H9 (cell line): ENCODE measurements at regions not wholly inside any gene's neighbourhood (a gene's known extent, or its start where the extent isn't known, plus 50 kb on each side); places are given as distances from the start of the nearest gene placed in this dataset.

Experiments
- DNase-seq: peaks from one replicate; pipeline ENCODE4 v3.0.0-alpha.2; 2017
- H2AFZ ChIP-seq: one replicate; pipeline ENCODE4 v1.6.1; 2013; ENCODE audit warnings: mild to moderate bottlenecking, low read length, control low read depth, moderate library complexity
- H2AK5ac ChIP-seq: 2 replicates; pipeline ENCODE4 v1.6.1; 2013; ENCODE audit warnings: low read length, control low read depth, mixed read lengths; ENCODE audit not compliant: insufficient read length
- H2BK120ac ChIP-seq: one replicate; pipeline ENCODE4 v1.6.1; 2013; ENCODE audit warnings: low read depth, mild to moderate bottlenecking, low read length, control low read depth, inconsistent platforms; ENCODE audit not compliant: poor library complexity, severe bottlenecking
- H2BK12ac ChIP-seq: 2 replicates; pipeline ENCODE4 v1.6.1; 2013; ENCODE audit warnings: low read length, control low read depth, mixed read lengths, low read depth; ENCODE audit not compliant: insufficient read length
- H2BK15ac ChIP-seq: 2 replicates; pipeline ENCODE4 v1.6.1; 2013; ENCODE audit warnings: low read depth, low read length, control low read depth
- H2BK20ac ChIP-seq: one replicate; pipeline ENCODE4 v1.6.1; 2013; ENCODE audit warnings: low read depth, mild to moderate bottlenecking, low read length, control low read depth, inconsistent platforms; ENCODE audit not compliant: poor library complexity, severe bottlenecking
- H2BK5ac ChIP-seq: 2 replicates; pipeline ENCODE4 v1.6.1; 2013; ENCODE audit warnings: low read length, control low read depth, mixed read lengths; ENCODE audit not compliant: insufficient read length
- H3K14ac ChIP-seq: 2 replicates; pipeline ENCODE4 v1.6.1; 2013; ENCODE audit warnings: low read length, control low read depth; ENCODE audit not compliant: insufficient read depth
- H3K18ac ChIP-seq: 2 replicates; pipeline ENCODE4 v1.6.1; 2013; ENCODE audit warnings: low read depth, mild to moderate bottlenecking, mixed read lengths, low read length, control low read depth; ENCODE audit not compliant: insufficient read length
- H3K23ac ChIP-seq: 2 replicates; pipeline ENCODE4 v1.6.1; 2013; ENCODE audit warnings: low read length, control low read depth, mixed read lengths, low read depth; ENCODE audit not compliant: insufficient read length
- H3K23me2 ChIP-seq: 2 replicates; pipeline ENCODE4 v1.6.1; 2013; ENCODE audit warnings: low read depth, mild to moderate bottlenecking, mixed read lengths, low read length, control low read depth; ENCODE audit not compliant: insufficient read length, poor library complexity, severe bottlenecking
- H3K27ac ChIP-seq: 2 replicates; pipeline ENCODE4 v1.5.1; 2013; ENCODE audit warnings: low read length, control low read depth, mixed read lengths, low read depth; ENCODE audit not compliant: insufficient read length
- H3K27me3 ChIP-seq: 2 replicates; pipeline ENCODE4 v1.6.1; 2013; ENCODE audit warnings: low read length, control low read depth, inconsistent platforms; ENCODE audit not compliant: insufficient read depth
- H3K4ac ChIP-seq: 2 replicates; pipeline ENCODE4 v1.6.1; 2013; ENCODE audit warnings: low read depth, mild to moderate bottlenecking, control low read depth, inconsistent platforms, low read length, moderate library complexity
- H3K4me1 ChIP-seq: 2 replicates; pipeline ENCODE4 v1.6.1; 2013; ENCODE audit warnings: low read length, control low read depth, inconsistent platforms; ENCODE audit not compliant: insufficient read depth
- H3K4me2 ChIP-seq: 2 replicates; pipeline ENCODE4 v1.6.1; 2013; ENCODE audit warnings: low read length, control low read depth, mixed read lengths; ENCODE audit not compliant: insufficient read length, insufficient read depth
- H3K56ac ChIP-seq: 2 replicates; pipeline ENCODE4 v1.6.1; 2013; ENCODE audit warnings: low read depth, mild to moderate bottlenecking, mixed read lengths, low read length, control low read depth; ENCODE audit not compliant: insufficient read length
- H3K79me1 ChIP-seq: 2 replicates; pipeline ENCODE4 v1.6.1; 2013; ENCODE audit warnings: low read depth, mild to moderate bottlenecking, moderate library complexity, low read length, control low read depth, inconsistent platforms; ENCODE audit not compliant: insufficient read depth, poor library complexity, severe bottlenecking
- H3K79me2 ChIP-seq: 2 replicates; pipeline ENCODE4 v1.6.1; 2013; ENCODE audit warnings: low read length, control low read depth, inconsistent platforms; ENCODE audit not compliant: insufficient read depth
- H3K9ac ChIP-seq: 2 replicates; pipeline ENCODE4 v1.6.1; 2013; ENCODE audit warnings: low read length, control low read depth, mixed read lengths; ENCODE audit not compliant: insufficient read length; ENCODE audit errors: extremely low read depth
- H3K9me3 ChIP-seq: one replicate; pipeline ENCODE4 v1.6.1; 2013; ENCODE audit warnings: low read depth, low read length, inconsistent platforms; ENCODE audit not compliant: control insufficient read depth
- H3T11ph ChIP-seq: one replicate; pipeline ENCODE4 v1.6.1; 2013; ENCODE audit warnings: mild to moderate bottlenecking, low read length, control low read depth, inconsistent platforms
- H4K20me1 ChIP-seq: one replicate; pipeline ENCODE4 v1.6.1; 2013; ENCODE audit not compliant: control insufficient read depth, insufficient read length, insufficient read depth
- H4K5ac ChIP-seq: 2 replicates; pipeline ENCODE4 v1.6.1; 2013; ENCODE audit warnings: low read depth, mild to moderate bottlenecking, mixed read lengths, low read length, control low read depth; ENCODE audit not compliant: insufficient read length
- H4K8ac ChIP-seq: replicated peaks from 2 replicates; pipeline ENCODE4 v1.6.1; 2013; ENCODE audit warnings: low read length, control low read depth, mixed read lengths, low read depth; ENCODE audit not compliant: insufficient read length
- H4K91ac ChIP-seq: 2 replicates; pipeline ENCODE4 v1.6.1; 2013; ENCODE audit warnings: low read depth, mild to moderate bottlenecking, moderate library complexity, mixed read lengths, low read length, control low read depth; ENCODE audit not compliant: insufficient read length
- H3K27ac Mint-ChIP-seq, 3 experiments: 2 replicates in 2 of 3; 3 replicates in 1 of 3; pipeline ENCODE4 v1.8.0; 2020 to 2021; ENCODE audit warnings: mixed read lengths in 3 of 3, mild to moderate bottlenecking in 1 of 3, moderate library complexity in 1 of 3
- H3K27me3 Mint-ChIP-seq: 2 replicates; pipeline ENCODE4 v1.8.0; 2021; ENCODE audit warnings: low read depth, mild to moderate bottlenecking, moderate library complexity, mixed read lengths
- H3K36me3 Mint-ChIP-seq, 3 experiments: 2 replicates in 2 of 3; 3 replicates in 1 of 3; pipeline ENCODE4 v1.8.0; 2020 to 2021; ENCODE audit warnings: low read depth in 3 of 3, mixed read lengths in 3 of 3; ENCODE audit not compliant: insufficient read depth in 1 of 3
- H3K4me1 Mint-ChIP-seq, 2 experiments: 2 replicates each; pipeline ENCODE4 v1.8.0; 2020; ENCODE audit warnings: mixed read lengths in 2 of 2
- H3K4me3 Mint-ChIP-seq, 2 experiments: 2 replicates in 1 of 2; 3 replicates in 1 of 2; pipeline ENCODE4 v1.8.0; 2020 to 2021; ENCODE audit warnings: mild to moderate bottlenecking in 2 of 2, mixed read lengths in 2 of 2, moderate library complexity in 1 of 2
- H3K9me3 Mint-ChIP-seq, 2 experiments: 2 replicates in 1 of 2; 3 replicates in 1 of 2; pipeline ENCODE4 v1.8.0; 2020; ENCODE audit warnings: mild to moderate bottlenecking in 2 of 2, mixed read lengths in 2 of 2, moderate library complexity in 1 of 2
- WGBS: extraction: QIAGEN DNeasy Blood & Tissue Kit; methylation state at CpG from one replicate; pipeline ENCODE4 v1.1.7; 2013; ENCODE audit warnings: missing lambda C conversion rate, low lambda C conversion rate, mixed read lengths; ENCODE audit not compliant: insufficient read length; ENCODE audit errors: extremely low coverage; 5-methylcytosine and 5-hydroxymethylcytosine counted together
- TF ChIP-seq, protein P1 (sequence below): fragments of 200-600 bp; sonication (generic); conservative IDR thresholded peaks from 3 replicates; pipeline ENCODE4 v1.8.0; 2021; ENCODE audit warnings: antibody characterized with exemption, mild to moderate bottlenecking

GRCh38 chr5:97836816-97837215 is 653.8 kb upstream of the RIOK2 start:
- no peak overlapping the region for H3K4me2 ChIP-seq
- H4K8ac ChIP-seq: no peak overlapping the region
- H3K18ac ChIP-seq: no peak overlapping the region
- no peak overlapping the region for H3T11ph ChIP-seq
- H3K79me2 ChIP-seq: no peaks in the 10 kb centered on the region
- H3K4me1 ChIP-seq: no peaks in the 10 kb centered on the region
- H3K14ac ChIP-seq: no peak overlapping the region
- Mint-ChIP-seq H3K4me1 (peaks cover 2 to 5% of the 10 kb centered on the region in 2 experiments; a peak in 2 of 4 replicates), H3K36me3 (no peaks in the 10 kb centered on the region), H3K9me3 (no peaks in the 10 kb centered on the region), H3K27me3 (no peaks in the 10 kb centered on the region), H3K4me3 (no peak overlapping the region), H3K27ac (no peak overlapping the region)
- H2AK5ac ChIP-seq: no peak overlapping the region
- DNase-seq: no peak
- H2BK5ac ChIP-seq: no peak overlapping the region
- H3K9ac ChIP-seq: no peak overlapping the region
- no peak overlapping the region for H4K91ac ChIP-seq
- H3K23ac ChIP-seq: no peak overlapping the region
- no peak overlapping the region for H2BK15ac ChIP-seq
- no CpG with 5 or more reads among the region's 4 CpGs for WGBS
- H3K56ac ChIP-seq: no peak overlapping the region
- no peak overlapping the region for H2BK20ac ChIP-seq
- no peaks in the 10 kb centered on the region for H3K79me1 ChIP-seq
- no peak overlapping the region for H3K27ac ChIP-seq
- H3K9me3 ChIP-seq: no peaks in the 10 kb centered on the region
- no peak overlapping the region for H4K5ac ChIP-seq
- TF ChIP-seq, protein P1, sequence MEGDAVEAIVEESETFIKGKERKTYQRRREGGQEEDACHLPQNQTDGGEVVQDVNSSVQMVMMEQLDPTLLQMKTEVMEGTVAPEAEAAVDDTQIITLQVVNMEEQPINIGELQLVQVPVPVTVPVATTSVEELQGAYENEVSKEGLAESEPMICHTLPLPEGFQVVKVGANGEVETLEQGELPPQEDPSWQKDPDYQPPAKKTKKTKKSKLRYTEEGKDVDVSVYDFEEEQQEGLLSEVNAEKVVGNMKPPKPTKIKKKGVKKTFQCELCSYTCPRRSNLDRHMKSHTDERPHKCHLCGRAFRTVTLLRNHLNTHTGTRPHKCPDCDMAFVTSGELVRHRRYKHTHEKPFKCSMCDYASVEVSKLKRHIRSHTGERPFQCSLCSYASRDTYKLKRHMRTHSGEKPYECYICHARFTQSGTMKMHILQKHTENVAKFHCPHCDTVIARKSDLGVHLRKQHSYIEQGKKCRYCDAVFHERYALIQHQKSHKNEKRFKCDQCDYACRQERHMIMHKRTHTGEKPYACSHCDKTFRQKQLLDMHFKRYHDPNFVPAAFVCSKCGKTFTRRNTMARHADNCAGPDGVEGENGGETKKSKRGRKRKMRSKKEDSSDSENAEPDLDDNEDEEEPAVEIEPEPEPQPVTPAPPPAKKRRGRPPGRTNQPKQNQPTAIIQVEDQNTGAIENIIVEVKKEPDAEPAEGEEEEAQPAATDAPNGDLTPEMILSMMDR: no peak
- no peaks in the 10 kb centered on the region for H3K23me2 ChIP-seq
- H2AFZ ChIP-seq: no peak overlapping the region
- H4K20me1 ChIP-seq: no peaks in the 10 kb centered on the region
- H3K27me3 ChIP-seq: no peaks in the 10 kb centered on the region
- H3K4ac ChIP-seq: no peak overlapping the region
- no peak overlapping the region for H2BK120ac ChIP-seq
- no peak overlapping the region for H2BK12ac ChIP-seq
